ENCODE measurements at regions not wholly inside any gene's neighbourhood (a gene's known extent, or its start where the extent isn't known, plus 50 kb on each side); places are given as distances from the start of the nearest gene placed in this dataset.

DNA sequence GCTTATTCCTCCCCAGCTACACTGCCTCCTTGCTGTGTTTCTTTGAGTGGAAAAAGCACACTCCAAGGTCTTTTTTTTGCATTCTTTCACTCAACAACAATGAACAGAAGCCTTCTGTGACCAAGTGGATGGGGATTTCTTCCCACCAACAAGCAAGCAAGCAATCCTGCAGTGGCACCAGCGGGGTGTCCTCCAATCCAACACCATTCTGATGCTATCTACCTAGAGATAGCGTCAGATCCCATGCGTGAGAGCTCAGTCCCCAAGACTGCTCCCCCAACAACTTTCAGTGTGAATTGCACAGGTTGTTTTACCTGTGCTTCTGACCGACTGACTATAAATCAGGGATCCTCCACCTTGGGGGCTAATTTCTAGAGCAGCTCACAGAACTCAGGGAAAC is 311.0 kb upstream of the PODXL start:
- BruUV-seq (replicated peaks) = no TSS peak
- ChIA-PET POLR2A (no interaction called here), CTCF (interaction anchor here (1.1 to 1.7 kb wide), 2 partner anchors 8 to 176 kb away, joined by 3 to 8 read pairs; no protein-coding TSS in a partner anchor)
- H3K27ac ChIP-seq (ENCODE audit: insufficient read depth, low read depth, low read length) = no peak overlapping the region
- H3K27me3 ChIP-seq (ENCODE audit: control insufficient read depth in 2 of 2, insufficient read depth in 2 of 2, low read length in 2 of 2) = peaks cover 0 to 5% of the 10 kb centered on the region in 2 experiments
- H3K79me2 ChIP-seq (ENCODE audit: control insufficient read depth, insufficient read depth, low read length) = no peaks in the 10 kb centered on the region
- H3K4me1 ChIP-seq (ENCODE audit: control insufficient read depth, extremely low read depth, insufficient read depth, low read length) = peaks cover 4% of the 10 kb centered on the region
- no peak for DNase-seq (ENCODE audit: low read depth, low spot score)
- intact Hi-C loops (cut with micrococcal nuclease) (no loop called here), dilution Hi-C loops (cut with MboI; ENCODE audit: extremely low pct_ligation_motif_present, low sequenced_read_pairs) (no loop called here)
- no peak for FAIRE-seq
- no peaks in the 10 kb centered on the region for H4K20me1 ChIP-seq (replicated peaks; ENCODE audit: control insufficient read depth, extremely low read depth, insufficient read depth, low read length)
- H2AFZ ChIP-seq (ENCODE audit: low read depth, low read length) = no peak overlapping the region
- no peak overlapping the region for H3K9ac ChIP-seq (replicated peaks; ENCODE audit: extremely low read depth, insufficient read depth, low read length)
- H3K9me1 ChIP-seq (replicated peaks; ENCODE audit: control insufficient read depth, extremely low read depth, insufficient read depth, low read length) = no peaks in the 10 kb centered on the region
- H3K36me3 ChIP-seq (ENCODE audit: control insufficient read depth in 2 of 2, extremely low read depth in 1 of 2, insufficient read depth in 2 of 2, low read length in 2 of 2) = no peaks in the 10 kb centered on the region
- H3K9me3 ChIP-seq (replicated peaks; ENCODE audit: control insufficient read depth, insufficient read depth, low read length) = no peaks in the 10 kb centered on the region
- H3K4me2 ChIP-seq (ENCODE audit: insufficient read depth, low read length) = no peak overlapping the region
- no peak for TF ChIP-seq FOS (IDR thresholded peaks at IDR 0.05; ENCODE audit: borderline replicate concordance, insufficient read depth, low read length)
- no peak for TF ChIP-seq GATA2 (IDR thresholded peaks at IDR 0.05; ENCODE audit: insufficient read depth, insufficient read length, low read depth, low read length)
- no peak for TF ChIP-seq MYC (IDR thresholded peaks at IDR 0.05; ENCODE audit: low read depth, low read length)
- TF ChIP-seq, protein P1, sequence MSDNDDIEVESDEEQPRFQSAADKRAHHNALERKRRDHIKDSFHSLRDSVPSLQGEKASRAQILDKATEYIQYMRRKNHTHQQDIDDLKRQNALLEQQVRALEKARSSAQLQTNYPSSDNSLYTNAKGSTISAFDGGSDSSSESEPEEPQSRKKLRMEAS (IDR thresholded peaks at IDR 0.05; ENCODE audit: insufficient read depth, insufficient read length) = no peak
- no peak for TF ChIP-seq POLR2A (IDR thresholded peaks at IDR 0.05; ENCODE audit: low read depth, low read length)
- no peak for TF ChIP-seq EZH2 (IDR thresholded peaks at IDR 0.05; ENCODE audit: borderline replicate concordance, low read depth, low read length, severe bottlenecking)
- no peak for TF ChIP-seq CTCF (IDR thresholded peaks at IDR 0.05; ENCODE audit: extremely low read depth in 1 of 2, insufficient read depth in 1 of 2, low read depth in 1 of 2, low read length in 2 of 2)
- no peak for TF ChIP-seq JUN (IDR thresholded peaks at IDR 0.05; ENCODE audit: borderline replicate concordance, insufficient read depth, insufficient read length, low read depth)
- no peak for TF ChIP-seq POLR2AphosphoS5 (IDR thresholded peaks at IDR 0.05; ENCODE audit: insufficient read depth, low read depth, low read length)
- H3K4me3 ChIP-seq (replicated peaks in 1 of 3; ENCODE audit: insufficient read depth in 1 of 3, low read depth in 1 of 3, low read length in 3 of 3) = no peak overlapping the region
